ENCODE measurements at regions not wholly inside any gene's neighbourhood (a gene's known extent, or its start where the extent isn't known, plus 50 kb on each side); places are given as distances from the start of the nearest gene placed in this dataset.

DNA sequence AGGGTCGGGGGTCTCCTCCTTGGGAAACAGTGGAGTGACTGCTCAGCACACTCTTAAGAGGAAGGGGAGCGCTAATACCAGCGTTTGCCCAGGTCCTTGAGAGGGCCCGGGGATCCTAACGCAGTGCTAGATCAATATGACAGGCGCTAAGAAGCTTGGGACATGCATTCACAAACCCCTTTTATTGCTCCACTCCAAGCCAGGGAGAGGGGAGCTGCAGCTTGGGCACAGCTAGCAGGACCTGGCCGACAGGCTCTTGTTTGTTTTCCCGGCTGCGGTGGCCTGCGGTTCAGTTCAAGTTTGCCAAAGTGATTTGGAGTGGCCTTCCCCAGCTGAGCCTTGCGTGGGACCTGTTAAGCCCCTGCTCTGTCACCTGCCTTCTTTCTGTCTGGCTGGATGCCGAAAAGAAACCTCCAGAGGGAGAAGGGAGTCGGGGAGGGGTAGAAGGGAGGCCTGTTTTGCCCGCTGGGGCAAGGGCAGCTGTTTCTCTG lies 152.1 kb downstream of the GLI2 start:
- DNase-seq (no peak), ATAC-seq (no peak)
- Mint-ChIP-seq H3K4me1 (no peaks in the 10 kb centered on the region), H3K27me3 (peaks cover 0 to 5% (median 0%) of the 10 kb centered on the region in 5 donors), H3K9me3 (peaks cover 0 to 1% (median 0%) of the 10 kb centered on the region in 11 donors), H3K27ac (no peak overlapping the region), H3K36me3 (no peaks in the 10 kb centered on the region), H3K4me3 (no peak overlapping the region)
- Histone ChIP-seq H3K4me3 (ENCODE audit: low read length) (no peak overlapping the region), H3K27me3 (ENCODE audit: control insufficient read depth in 2 of 2, insufficient read depth in 2 of 2, low read length in 2 of 2) (no peaks in the 10 kb centered on the region), H3K27ac (ENCODE audit: low read depth, low read length) (no peak overlapping the region), H3K4me1 (ENCODE audit: control insufficient read depth in 2 of 2, insufficient read depth in 2 of 2, low read length in 2 of 2) (no peaks in the 10 kb centered on the region), H3K9me3 (ENCODE audit: control insufficient read depth in 2 of 3, low read length in 3 of 3) (no peaks in the 10 kb centered on the region), H3K36me3 (ENCODE audit: control insufficient read depth in 2 of 3, insufficient read depth in 3 of 3, low read length in 3 of 3) (no peaks in the 10 kb centered on the region)
- POLR2A ChIA-PET = no interaction called here
- intact Hi-C loops (cut with micrococcal nuclease) = no loop called here
- CTCF ChIA-PET = no interaction called here

- no peak overlapping the region for H3K27ac ChIP-seq (ENCODE audit: low read depth, low read length)
- H3K27ac Mint-ChIP-seq = no peak overlapping the region
- CTCF ChIA-PET = no interaction called here
- H3K4me3 Mint-ChIP-seq = no peak overlapping the region
- ATAC-seq (no peak), DNase-seq (no peak)
- H3K36me3 ChIP-seq (ENCODE audit: control insufficient read depth in 2 of 3, insufficient read depth in 3 of 3, low read length in 3 of 3) = no peaks in the 10 kb centered on the region
- peaks cover 0 to 1% (median 0%) of the 10 kb centered on the region in 11 donors for H3K9me3 Mint-ChIP-seq
- no peaks in the 10 kb centered on the region for H3K4me1 Mint-ChIP-seq
- no peaks in the 10 kb centered on the region for H3K4me1 ChIP-seq (ENCODE audit: control insufficient read depth in 2 of 2, insufficient read depth in 2 of 2, low read length in 2 of 2)
- no peaks in the 10 kb centered on the region for H3K9me3 ChIP-seq (ENCODE audit: control insufficient read depth in 2 of 3, low read length in 3 of 3)
- POLR2A ChIA-PET = no interaction called here
- intact Hi-C loops (cut with micrococcal nuclease) = no loop called here
- H3K4me3 ChIP-seq (ENCODE audit: low read length) = no peak overlapping the region
- H3K27me3 Mint-ChIP-seq = peaks cover 0 to 5% (median 0%) of the 10 kb centered on the region in 5 donors
- H3K27me3 ChIP-seq (ENCODE audit: control insufficient read depth in 2 of 2, insufficient read depth in 2 of 2, low read length in 2 of 2) = no peaks in the 10 kb centered on the region
- no peaks in the 10 kb centered on the region for H3K36me3 Mint-ChIP-seq
Measured at GRCh38 chr2:120888851-120889250, 153.2 kb downstream of the GLI2 start.

DNA sequence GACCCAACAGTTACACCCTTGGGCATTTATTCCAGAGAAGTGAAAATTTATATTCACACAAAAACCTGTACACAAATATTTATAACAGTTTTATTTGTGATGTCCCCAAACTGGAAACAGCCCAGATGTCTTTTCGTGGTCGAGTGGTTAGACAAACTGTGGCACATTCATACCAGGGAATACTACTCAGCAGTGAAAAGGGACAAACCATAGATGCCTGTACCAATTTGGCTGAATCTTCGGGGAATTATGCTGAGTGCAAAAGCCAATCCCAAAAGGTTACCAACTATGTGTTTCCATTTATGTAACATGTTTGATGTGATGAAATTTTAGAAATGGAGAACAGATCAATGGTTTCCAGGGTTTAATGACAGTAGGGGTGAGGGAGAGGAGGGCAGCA lies 154.3 kb downstream of the GLI2 start:
- CTCF ChIA-PET = no interaction called here
- POLR2A ChIA-PET = no interaction called here

GRCh38 chr2:120890566-120891360 lies 155.1 kb downstream of the GLI2 start:
- peaks cover 0 to 1% (median 0%) of the 10 kb centered on the region in 11 donors for H3K9me3 Mint-ChIP-seq
- H3K27ac Mint-ChIP-seq = no peak overlapping the region
- Histone ChIP-seq H3K4me1 (ENCODE audit: control insufficient read depth in 2 of 2, insufficient read depth in 2 of 2, low read length in 2 of 2) (no peaks in the 10 kb centered on the region), H3K36me3 (ENCODE audit: control insufficient read depth in 2 of 3, insufficient read depth in 3 of 3, low read length in 3 of 3) (no peaks in the 10 kb centered on the region), H3K27ac (ENCODE audit: low read depth, low read length) (no peak overlapping the region), H3K9me3 (ENCODE audit: control insufficient read depth in 2 of 3, low read length in 3 of 3) (no peaks in the 10 kb centered on the region), H3K4me3 (ENCODE audit: low read length) (no peak overlapping the region), H3K27me3 (ENCODE audit: control insufficient read depth in 2 of 2, insufficient read depth in 2 of 2, low read length in 2 of 2) (no peaks in the 10 kb centered on the region)
- ATAC-seq (no peak), DNase-seq (no peak)
- ChIA-PET CTCF (no interaction called here), POLR2A (no interaction called here)
- H3K4me3 Mint-ChIP-seq = no peak overlapping the region
- no peaks in the 10 kb centered on the region for H3K36me3 Mint-ChIP-seq
- intact Hi-C loops (cut with micrococcal nuclease) = no loop called here
- H3K27me3 Mint-ChIP-seq = peaks cover 0 to 5% (median 0%) of the 10 kb centered on the region in 5 donors
- no peaks in the 10 kb centered on the region for H3K4me1 Mint-ChIP-seq

More for the DNA sequence above, 154.3 kb downstream of the GLI2 start:
- Histone ChIP-seq H3K27me3 (ENCODE audit: control insufficient read depth in 2 of 2, insufficient read depth in 2 of 2, low read length in 2 of 2) (no peaks in the 10 kb centered on the region), H3K36me3 (ENCODE audit: control insufficient read depth in 2 of 3, insufficient read depth in 3 of 3, low read length in 3 of 3) (no peaks in the 10 kb centered on the region), H3K27ac (ENCODE audit: low read depth, low read length) (no peak overlapping the region), H3K4me3 (ENCODE audit: low read length) (no peak overlapping the region), H3K4me1 (ENCODE audit: control insufficient read depth in 2 of 2, insufficient read depth in 2 of 2, low read length in 2 of 2) (no peaks in the 10 kb centered on the region), H3K9me3 (ENCODE audit: control insufficient read depth in 2 of 3, low read length in 3 of 3) (no peaks in the 10 kb centered on the region)
- no peak overlapping the region for H3K27ac Mint-ChIP-seq
- DNase-seq (no peak), ATAC-seq (no peak)
- intact Hi-C loops (cut with micrococcal nuclease) = no loop called here
- peaks cover 0 to 1% (median 0%) of the 10 kb centered on the region in 11 donors for H3K9me3 Mint-ChIP-seq
- H3K4me3 Mint-ChIP-seq = no peak overlapping the region
- no peaks in the 10 kb centered on the region for H3K4me1 Mint-ChIP-seq
- peaks cover 0 to 5% (median 0%) of the 10 kb centered on the region in 5 donors for H3K27me3 Mint-ChIP-seq
- H3K36me3 Mint-ChIP-seq = no peaks in the 10 kb centered on the region

GRCh38 chr2:120892271-120892966 lies 156.8 kb downstream of the GLI2 start:
- peaks cover 0 to 1% (median 0%) of the 10 kb centered on the region in 11 donors for H3K9me3 Mint-ChIP-seq
- ChIA-PET CTCF (no interaction called here), POLR2A (no interaction called here)
- DNase-seq (no peak), ATAC-seq (no peak)
- Histone ChIP-seq H3K27ac (ENCODE audit: low read depth, low read length) (no peak overlapping the region), H3K4me1 (ENCODE audit: control insufficient read depth in 2 of 2, insufficient read depth in 2 of 2, low read length in 2 of 2) (no peaks in the 10 kb centered on the region), H3K27me3 (ENCODE audit: control insufficient read depth in 2 of 2, insufficient read depth in 2 of 2, low read length in 2 of 2) (no peaks in the 10 kb centered on the region), H3K9me3 (ENCODE audit: control insufficient read depth in 2 of 3, low read length in 3 of 3) (no peaks in the 10 kb centered on the region), H3K4me3 (ENCODE audit: low read length) (no peak overlapping the region), H3K36me3 (ENCODE audit: control insufficient read depth in 2 of 3, insufficient read depth in 3 of 3, low read length in 3 of 3) (no peaks in the 10 kb centered on the region)
- intact Hi-C loops (cut with micrococcal nuclease) = no loop called here
- no peaks in the 10 kb centered on the region for H3K4me1 Mint-ChIP-seq
- peaks cover 0 to 5% (median 0%) of the 10 kb centered on the region in 5 donors for H3K27me3 Mint-ChIP-seq
- no peaks in the 10 kb centered on the region for H3K36me3 Mint-ChIP-seq
- H3K27ac Mint-ChIP-seq = no peak overlapping the region
- H3K4me3 Mint-ChIP-seq = no peak overlapping the region

DNA sequence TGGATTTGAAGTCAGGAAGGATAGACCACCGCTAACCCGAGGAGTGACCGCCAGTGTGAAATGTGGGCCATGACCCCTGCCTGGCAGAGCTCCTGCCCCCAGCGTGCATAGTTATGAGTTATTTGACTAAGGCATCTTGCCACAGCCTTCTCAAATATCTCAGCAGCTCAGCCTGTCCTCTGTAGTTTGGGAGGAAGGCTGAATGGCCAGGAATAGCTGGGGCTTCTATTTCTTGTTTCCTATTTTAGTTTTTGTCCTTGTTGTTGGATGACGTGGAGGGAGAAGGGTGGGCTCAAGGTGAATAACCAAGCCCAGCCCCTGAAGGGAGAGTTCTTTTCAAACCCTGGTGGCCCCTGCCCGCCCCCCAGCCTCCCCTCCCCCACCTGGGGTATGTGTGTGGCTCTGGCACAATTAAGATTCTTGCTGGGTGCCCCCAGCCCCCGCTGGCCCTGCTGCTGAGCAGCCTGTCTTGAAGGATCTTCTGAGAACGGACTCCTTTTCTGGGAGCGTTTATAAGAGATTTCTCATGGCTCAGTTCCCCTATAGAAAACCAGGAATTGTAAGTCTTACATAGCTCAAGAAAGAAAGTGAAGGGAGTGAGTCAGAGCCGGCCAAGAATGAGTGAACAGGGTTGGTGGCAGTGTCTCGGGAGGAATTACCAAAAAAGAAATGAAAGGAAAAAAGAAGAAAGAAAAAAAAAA lies 157.4 kb downstream of the GLI2 start:
- intact Hi-C loops (cut with micrococcal nuclease) = no loop called here
- ATAC-seq (no peak), DNase-seq (no peak)
- Histone ChIP-seq H3K36me3 (ENCODE audit: control insufficient read depth in 2 of 3, insufficient read depth in 3 of 3, low read length in 3 of 3) (no peaks in the 10 kb centered on the region), H3K27ac (ENCODE audit: low read depth, low read length) (no peak overlapping the region), H3K9me3 (ENCODE audit: control insufficient read depth in 2 of 3, low read length in 3 of 3) (no peaks in the 10 kb centered on the region), H3K4me3 (ENCODE audit: low read length) (no peak overlapping the region), H3K4me1 (ENCODE audit: control insufficient read depth in 2 of 2, insufficient read depth in 2 of 2, low read length in 2 of 2) (no peaks in the 10 kb centered on the region), H3K27me3 (ENCODE audit: control insufficient read depth in 2 of 2, insufficient read depth in 2 of 2, low read length in 2 of 2) (no peaks in the 10 kb centered on the region)
- no peaks in the 10 kb centered on the region for H3K36me3 Mint-ChIP-seq
- peak overlapping the region in 1 of 9 donors; percentile 12 for H3K27ac Mint-ChIP-seq
- ChIA-PET POLR2A (no interaction called here), CTCF (no interaction called here)
- peaks cover 0 to 1% (median 0%) of the 10 kb centered on the region in 11 donors for H3K9me3 Mint-ChIP-seq
- H3K27me3 Mint-ChIP-seq = peaks cover 0 to 5% (median 0%) of the 10 kb centered on the region in 5 donors
- no peaks in the 10 kb centered on the region for H3K4me1 Mint-ChIP-seq
- no peak overlapping the region for H3K4me3 Mint-ChIP-seq

All from naive thymus-derived CD4-positive, alpha-beta T cell (primary cell).